ENCODE measurements at regions not wholly inside any gene's neighbourhood (a gene's known extent, or its start where the extent isn't known, plus 50 kb on each side); places are given as distances from the start of the nearest gene placed in this dataset.

DNA sequence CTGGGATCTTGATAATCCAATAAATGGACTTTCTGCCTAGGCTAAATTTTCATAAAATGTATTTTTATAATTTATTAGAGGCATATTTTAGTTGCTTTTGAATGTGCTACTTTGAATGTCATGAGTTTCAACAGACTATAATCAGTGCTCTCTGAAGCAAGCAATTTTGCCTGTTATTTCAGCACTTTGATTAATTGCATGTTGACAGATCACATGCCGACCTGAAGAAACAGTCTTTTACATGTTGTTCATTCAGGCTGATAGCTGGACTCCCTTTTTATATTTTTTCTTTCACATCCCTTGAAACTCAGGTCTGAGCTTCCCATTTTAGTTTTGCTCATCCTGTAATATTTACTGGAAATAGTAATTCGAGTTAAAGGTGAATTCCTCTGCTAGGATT is 341.0 kb downstream of the NAP1L3 start:
- intact Hi-C loops (cut with micrococcal nuclease; ENCODE audit: unreplicated experiment), result no loop called here
- H3K9me3 ChIP-seq (ENCODE audit: insufficient read depth, low read depth), result no peaks in the 10 kb centered on the region
- no peak overlapping the region for H3K4me3 ChIP-seq
- BruUV-seq (replicated peaks), result no TSS peak
- DNase-seq, result no peak
- POLR2A ChIA-PET (ENCODE audit: unreplicated experiment), result no interaction called here
- H3K4me2 ChIP-seq, result no peak overlapping the region
- no peaks in the 10 kb centered on the region for H4K20me1 ChIP-seq (ENCODE audit: insufficient read depth)
- no peaks in the 10 kb centered on the region for H3F3A ChIP-seq (ENCODE audit: insufficient read depth, low read depth)
- H3K36me3 ChIP-seq (ENCODE audit: low read depth), result no peaks in the 10 kb centered on the region
- TF ChIP-seq EZH2 (IDR thresholded peaks at IDR 0.05; ENCODE audit: low read depth), result no peak
- TF ChIP-seq, protein P1, sequence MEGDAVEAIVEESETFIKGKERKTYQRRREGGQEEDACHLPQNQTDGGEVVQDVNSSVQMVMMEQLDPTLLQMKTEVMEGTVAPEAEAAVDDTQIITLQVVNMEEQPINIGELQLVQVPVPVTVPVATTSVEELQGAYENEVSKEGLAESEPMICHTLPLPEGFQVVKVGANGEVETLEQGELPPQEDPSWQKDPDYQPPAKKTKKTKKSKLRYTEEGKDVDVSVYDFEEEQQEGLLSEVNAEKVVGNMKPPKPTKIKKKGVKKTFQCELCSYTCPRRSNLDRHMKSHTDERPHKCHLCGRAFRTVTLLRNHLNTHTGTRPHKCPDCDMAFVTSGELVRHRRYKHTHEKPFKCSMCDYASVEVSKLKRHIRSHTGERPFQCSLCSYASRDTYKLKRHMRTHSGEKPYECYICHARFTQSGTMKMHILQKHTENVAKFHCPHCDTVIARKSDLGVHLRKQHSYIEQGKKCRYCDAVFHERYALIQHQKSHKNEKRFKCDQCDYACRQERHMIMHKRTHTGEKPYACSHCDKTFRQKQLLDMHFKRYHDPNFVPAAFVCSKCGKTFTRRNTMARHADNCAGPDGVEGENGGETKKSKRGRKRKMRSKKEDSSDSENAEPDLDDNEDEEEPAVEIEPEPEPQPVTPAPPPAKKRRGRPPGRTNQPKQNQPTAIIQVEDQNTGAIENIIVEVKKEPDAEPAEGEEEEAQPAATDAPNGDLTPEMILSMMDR (conservative IDR thresholded peaks at IDR 0.05), result no peak
- H3K9me2 ChIP-seq (ENCODE audit: insufficient read depth), result no peaks in the 10 kb centered on the region
- H3K79me2 ChIP-seq (ENCODE audit: low read depth), result no peaks in the 10 kb centered on the region
- H2AFZ ChIP-seq, result no peak overlapping the region
- CTCF ChIA-PET, result no interaction called here
- no peaks in the 10 kb centered on the region for H3K4me1 ChIP-seq (replicated peaks; ENCODE audit: insufficient read depth)
- H3K27ac ChIP-seq, result no peak overlapping the region
- no peaks in the 10 kb centered on the region for H3K27me3 ChIP-seq (ENCODE audit: insufficient read depth, low read depth)

GRCh38 chrX:93322110-93322509 is 351.3 kb downstream of the NAP1L3 start:
- POLR2A ChIA-PET (ENCODE audit: unreplicated experiment), result no interaction called here
- no peaks in the 10 kb centered on the region for H4K20me1 ChIP-seq (ENCODE audit: insufficient read depth)
- CTCF ChIA-PET, result no interaction called here
- no peaks in the 10 kb centered on the region for H3K79me2 ChIP-seq (ENCODE audit: low read depth)
- no peaks in the 10 kb centered on the region for H3K4me1 ChIP-seq (replicated peaks; ENCODE audit: insufficient read depth)
- H3K9me2 ChIP-seq (ENCODE audit: insufficient read depth), result no peaks in the 10 kb centered on the region
- intact Hi-C loops (cut with micrococcal nuclease; ENCODE audit: unreplicated experiment), result no loop called here
- H2AFZ ChIP-seq, result no peak overlapping the region
- no peaks in the 10 kb centered on the region for H3F3A ChIP-seq (ENCODE audit: insufficient read depth, low read depth)
- TF ChIP-seq, protein P1 (conservative IDR thresholded peaks at IDR 0.05), result no peak
- TF ChIP-seq EZH2 (IDR thresholded peaks at IDR 0.05; ENCODE audit: low read depth), result no peak
- no peak overlapping the region for H3K4me3 ChIP-seq
- H3K36me3 ChIP-seq (ENCODE audit: low read depth), result no peaks in the 10 kb centered on the region
- H3K9me3 ChIP-seq (ENCODE audit: insufficient read depth, low read depth), result no peaks in the 10 kb centered on the region
- no peaks in the 10 kb centered on the region for H3K27me3 ChIP-seq (ENCODE audit: insufficient read depth, low read depth)
- H3K27ac ChIP-seq, result no peak overlapping the region
- no peak overlapping the region for H3K4me2 ChIP-seq
- no peak for DNase-seq
- no TSS peak for BruUV-seq (replicated peaks)

- H3K4me3 ChIP-seq, result no peak overlapping the region
- H2AFZ ChIP-seq, result no peak overlapping the region
- no peaks in the 10 kb centered on the region for H4K20me1 ChIP-seq (ENCODE audit: insufficient read depth)
- H3F3A ChIP-seq (ENCODE audit: insufficient read depth, low read depth), result no peaks in the 10 kb centered on the region
- POLR2A ChIA-PET (ENCODE audit: unreplicated experiment), result no interaction called here
- no peak for DNase-seq
- no peaks in the 10 kb centered on the region for H3K36me3 ChIP-seq (ENCODE audit: low read depth)
- no peak overlapping the region for H3K4me2 ChIP-seq
- no TSS peak for BruUV-seq (replicated peaks)
- no peaks in the 10 kb centered on the region for H3K9me3 ChIP-seq (ENCODE audit: insufficient read depth, low read depth)
- intact Hi-C loops (cut with micrococcal nuclease; ENCODE audit: unreplicated experiment), result no loop called here
- no peaks in the 10 kb centered on the region for H3K4me1 ChIP-seq (replicated peaks; ENCODE audit: insufficient read depth)
- TF ChIP-seq, protein P1 (conservative IDR thresholded peaks at IDR 0.05), result no peak
- TF ChIP-seq EZH2 (IDR thresholded peaks at IDR 0.05; ENCODE audit: low read depth), result no peak
- no peaks in the 10 kb centered on the region for H3K79me2 ChIP-seq (ENCODE audit: low read depth)
- CTCF ChIA-PET, result no interaction called here
- H3K27me3 ChIP-seq (ENCODE audit: insufficient read depth, low read depth), result no peaks in the 10 kb centered on the region
- no peak overlapping the region for H3K27ac ChIP-seq
- no peaks in the 10 kb centered on the region for H3K9me2 ChIP-seq (ENCODE audit: insufficient read depth)
Observed at GRCh38 chrX:93319609-93320008, 353.8 kb downstream of the NAP1L3 start.

Measured in PC-9 (cell line).